ENCODE measurements at regions not wholly inside any gene's neighbourhood (a gene's known extent, or its start where the extent isn't known, plus 50 kb on each side); places are given as distances from the start of the nearest gene placed in this dataset.

DNA sequence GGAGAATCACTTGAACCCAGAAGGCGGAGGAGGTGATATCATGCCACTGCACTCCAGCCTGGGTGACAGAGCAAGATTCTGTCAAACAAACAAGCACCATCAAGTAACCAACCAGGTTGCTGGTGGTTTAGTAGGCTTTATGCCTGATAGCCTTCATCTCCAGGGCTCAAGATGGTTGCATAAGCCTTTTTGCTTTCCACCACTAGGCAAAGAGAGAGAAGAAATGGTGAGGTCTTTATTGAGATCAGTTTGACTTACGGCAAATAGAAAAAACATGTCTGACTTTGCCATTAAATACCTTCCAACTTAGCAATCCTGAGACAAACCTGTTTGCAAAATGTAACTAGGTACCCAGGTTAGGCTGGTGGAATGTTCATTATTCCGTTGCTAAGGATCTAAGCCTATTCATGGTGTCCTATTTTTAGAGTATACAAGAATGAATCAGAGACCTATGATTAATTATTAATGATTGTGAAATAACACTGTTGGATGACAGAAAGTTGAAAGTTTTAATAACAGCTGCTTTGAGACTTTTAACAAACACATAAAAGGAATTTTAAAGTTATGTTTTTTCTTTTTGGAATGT, 53.5 kb upstream of the SLC38A11 start:
- peaks cover 84% of the 10 kb centered on the region for H3K79me2 ChIP-seq (ENCODE audit: low read length)
- H3K9ac ChIP-seq (ENCODE audit: low read length): no peak overlapping the region
- peak overlapping the region; percentile 26 for H3K4me2 ChIP-seq (ENCODE audit: low read length)
- no peaks in the 10 kb centered on the region for H3K9me3 ChIP-seq (ENCODE audit: insufficient read depth, low read length)
- H3K36me3 ChIP-seq (replicated peaks; ENCODE audit: low read depth, low read length): peaks cover 7% of the 10 kb centered on the region
- H3K4me3 ChIP-seq (ENCODE audit: low read length): no peak overlapping the region
- no peak for TF ChIP-seq EZH2phosphoT487 (IDR thresholded peaks at IDR 0.05; ENCODE audit: low read depth)
- TF ChIP-seq, protein P1, sequence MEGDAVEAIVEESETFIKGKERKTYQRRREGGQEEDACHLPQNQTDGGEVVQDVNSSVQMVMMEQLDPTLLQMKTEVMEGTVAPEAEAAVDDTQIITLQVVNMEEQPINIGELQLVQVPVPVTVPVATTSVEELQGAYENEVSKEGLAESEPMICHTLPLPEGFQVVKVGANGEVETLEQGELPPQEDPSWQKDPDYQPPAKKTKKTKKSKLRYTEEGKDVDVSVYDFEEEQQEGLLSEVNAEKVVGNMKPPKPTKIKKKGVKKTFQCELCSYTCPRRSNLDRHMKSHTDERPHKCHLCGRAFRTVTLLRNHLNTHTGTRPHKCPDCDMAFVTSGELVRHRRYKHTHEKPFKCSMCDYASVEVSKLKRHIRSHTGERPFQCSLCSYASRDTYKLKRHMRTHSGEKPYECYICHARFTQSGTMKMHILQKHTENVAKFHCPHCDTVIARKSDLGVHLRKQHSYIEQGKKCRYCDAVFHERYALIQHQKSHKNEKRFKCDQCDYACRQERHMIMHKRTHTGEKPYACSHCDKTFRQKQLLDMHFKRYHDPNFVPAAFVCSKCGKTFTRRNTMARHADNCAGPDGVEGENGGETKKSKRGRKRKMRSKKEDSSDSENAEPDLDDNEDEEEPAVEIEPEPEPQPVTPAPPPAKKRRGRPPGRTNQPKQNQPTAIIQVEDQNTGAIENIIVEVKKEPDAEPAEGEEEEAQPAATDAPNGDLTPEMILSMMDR (IDR thresholded peaks at IDR 0.05; ENCODE audit: low read depth, low read length): no peak
- H3K27ac ChIP-seq (ENCODE audit: low read length): no peak overlapping the region
- no peak overlapping the region for H2AFZ ChIP-seq (ENCODE audit: low read depth, low read length)
- peaks cover 75% of the 10 kb centered on the region for H4K20me1 ChIP-seq (ENCODE audit: insufficient read depth, low read length)
- H3K27me3 ChIP-seq (ENCODE audit: low read depth, low read length): no peaks in the 10 kb centered on the region
- H3K4me1 ChIP-seq (ENCODE audit: low read length): peaks cover 53% of the 10 kb centered on the region

DNA sequence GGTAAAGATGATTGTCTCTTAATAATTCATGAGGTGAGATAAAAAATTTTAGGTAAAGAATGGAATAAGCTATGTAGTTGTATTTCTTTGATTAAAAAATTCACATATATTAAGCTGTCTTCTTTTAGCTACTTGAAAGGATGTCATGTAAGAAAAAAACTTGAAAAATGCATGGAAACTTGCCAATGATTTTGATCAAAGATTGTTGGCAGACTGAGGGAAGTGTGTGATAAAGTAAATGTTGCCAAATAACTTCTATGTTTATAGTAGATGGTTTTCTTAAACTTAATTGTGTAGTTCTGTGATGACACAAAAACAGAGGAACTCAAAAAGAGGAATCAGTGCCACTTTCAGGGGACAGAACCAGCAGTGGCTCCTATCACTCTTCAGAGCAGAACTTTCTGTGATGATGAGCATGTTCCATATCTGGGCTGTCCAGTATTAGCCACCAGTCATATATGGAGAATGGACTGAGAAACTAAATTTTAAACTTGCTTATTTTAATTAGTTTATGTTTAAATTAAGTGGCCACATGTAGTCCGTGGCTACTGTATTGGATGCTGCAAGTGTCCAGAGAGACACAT, 51.9 kb upstream of the SLC38A11 start:
- Histone ChIP-seq H3K9me3 (ENCODE audit: insufficient read depth, low read length) (no peaks in the 10 kb centered on the region), H3K79me2 (ENCODE audit: low read length) (peaks cover 85% of the 10 kb centered on the region), H3K36me3 (replicated peaks; ENCODE audit: low read depth, low read length) (peaks cover 7% of the 10 kb centered on the region), H3K4me1 (ENCODE audit: low read length) (peaks cover 42% of the 10 kb centered on the region), H3K4me2 (ENCODE audit: low read length) (peak overlapping the region; percentile 33), H3K4me3 (ENCODE audit: low read length) (no peak overlapping the region), H2AFZ (ENCODE audit: low read depth, low read length) (no peak overlapping the region), H3K27ac (ENCODE audit: low read length) (no peak overlapping the region), H3K27me3 (ENCODE audit: low read depth, low read length) (no peaks in the 10 kb centered on the region), H4K20me1 (ENCODE audit: insufficient read depth, low read length) (peaks cover 69% of the 10 kb centered on the region), H3K9ac (ENCODE audit: low read length) (no peak overlapping the region)
- TF ChIP-seq EZH2phosphoT487 (IDR thresholded peaks at IDR 0.05; ENCODE audit: low read depth): no peak
- TF ChIP-seq, protein P1 (IDR thresholded peaks at IDR 0.05; ENCODE audit: low read depth, low read length): no peak
